NCI-H774 (cell line): ENCODE measurements at regions not wholly inside any gene's neighbourhood (a gene's known extent, or its start where the extent isn't known, plus 50 kb on each side); places are given as distances from the start of the nearest gene placed in this dataset.
A peak's percentile ranks its signal among the peaks of the same experiment; 100 is the strongest.

Source experiments
- DNase-seq: peaks from one replicate; lab custom pipeline; 2025; lab: John Stamatoyannopoulos, UW

GRCh38 chr22:27003297-27003696, 345.9 kb downstream of the MIAT start:
- DNase-seq: no peak

DNA sequence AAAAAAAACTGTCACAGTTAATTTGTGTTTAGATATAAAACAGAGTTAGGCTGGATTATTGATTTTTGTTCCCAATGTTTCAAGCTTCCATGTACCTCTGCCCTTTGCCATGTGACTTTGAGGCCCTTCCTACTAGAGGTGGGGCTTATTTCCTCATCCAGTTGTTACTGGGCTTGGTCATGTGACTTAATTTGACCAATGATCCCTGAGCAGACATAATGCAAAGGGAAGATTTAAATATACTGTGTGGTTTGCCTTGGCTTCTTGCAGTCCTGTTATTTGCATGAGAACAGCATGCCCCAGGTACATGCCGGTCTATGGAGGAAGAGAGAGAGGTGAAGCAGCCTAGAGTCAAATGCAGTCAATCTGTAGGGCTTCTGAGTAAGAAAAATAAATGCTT, 347.0 kb downstream of the MIAT start:
- no peak for DNase-seq

DNA sequence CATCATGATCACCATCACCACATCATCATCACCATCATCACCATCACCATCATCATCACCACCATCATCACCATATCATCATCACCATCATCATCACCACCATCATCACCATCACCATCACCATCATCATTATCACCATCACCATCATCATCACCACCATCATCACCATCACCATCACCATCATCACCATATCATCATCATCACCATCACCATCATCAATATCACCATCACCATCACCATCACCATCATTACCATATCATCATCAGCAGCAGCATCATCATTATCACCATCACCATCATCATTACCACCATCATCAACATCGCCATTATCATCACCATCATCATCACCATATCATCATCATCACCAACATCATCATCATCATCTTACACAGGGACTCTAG, 351.1 kb downstream of the MIAT start:
- DNase-seq: no peak

GRCh38 chr22:27011133-27011532, 353.7 kb downstream of the MIAT start:
- DNase-seq: no peak

- no peak for DNase-seq
Observed at GRCh38 chr22:27011717-27012116, 354.3 kb downstream of the MIAT start.

DNA sequence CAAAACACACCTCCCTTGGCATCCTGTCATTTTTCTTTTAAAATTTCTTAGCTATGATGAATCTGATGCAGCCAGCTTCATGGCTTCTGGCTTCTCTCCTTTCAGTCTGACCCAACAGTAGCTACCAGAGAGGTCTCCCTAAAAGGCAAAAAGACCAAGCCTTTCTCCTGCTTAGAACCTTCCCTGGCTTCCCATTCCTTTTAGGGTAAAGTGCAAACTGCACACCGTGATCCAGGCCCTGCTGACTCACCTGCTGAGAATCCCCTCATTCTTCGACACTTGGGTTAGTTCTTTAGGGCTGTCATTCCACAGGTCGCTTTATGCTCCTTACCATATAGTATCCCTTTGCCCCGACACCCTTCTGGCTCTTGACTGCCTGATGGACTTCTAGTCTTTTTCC, 362.4 kb downstream of the MIAT start:
- DNase-seq: no peak

GRCh38 chr22:27022274-27022895, 365.0 kb downstream of the MIAT start:
- DNase-seq: no peak

DNA sequence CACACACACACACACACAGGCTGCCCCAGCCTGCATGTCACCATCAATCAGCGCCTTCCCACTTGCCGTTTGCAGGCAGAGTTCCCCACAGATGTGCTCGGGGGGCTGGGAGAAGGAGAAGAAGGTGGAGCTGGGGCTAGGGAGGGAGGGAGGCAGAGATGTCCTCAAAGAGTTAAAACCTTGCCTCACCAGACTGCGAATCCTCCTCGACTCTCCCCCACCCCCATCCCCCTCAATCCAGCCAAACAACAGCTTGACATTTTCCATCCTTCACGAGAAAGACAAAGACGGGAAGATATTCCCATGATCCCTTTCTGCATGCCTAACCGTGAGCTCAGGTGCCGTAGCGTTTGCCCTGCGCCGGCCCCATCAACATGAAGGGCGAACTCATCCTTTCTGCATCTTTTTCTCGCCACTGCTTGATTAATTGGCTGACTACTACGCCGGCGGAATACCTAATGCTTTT, 365.5 kb downstream of the MIAT start:
- no peak for DNase-seq

- no peak for DNase-seq
Observed at GRCh38 chr22:27023591-27023990, 366.2 kb downstream of the MIAT start.

GRCh38 chr22:27024982-27025381, 367.6 kb downstream of the MIAT start:
- no peak for DNase-seq

DNA sequence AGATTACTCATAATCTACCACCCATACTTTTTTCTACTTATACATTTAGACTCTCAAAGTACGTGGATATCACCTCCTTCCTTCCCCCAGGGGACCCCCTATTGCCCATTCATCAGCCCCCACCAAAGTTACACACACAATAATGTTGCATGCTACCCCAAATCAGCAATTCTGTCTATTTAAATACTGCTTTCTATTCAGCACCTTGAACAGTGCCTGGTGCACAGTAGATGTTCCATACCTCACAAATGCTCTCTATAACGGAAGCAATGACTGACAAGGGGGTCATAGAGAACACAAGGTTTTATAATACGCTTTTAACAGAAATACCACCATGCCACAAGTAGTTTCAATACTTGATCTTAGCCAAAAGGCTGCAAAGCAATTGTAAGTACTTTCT, 370.7 kb downstream of the MIAT start:
- no peak for DNase-seq

- no peak for DNase-seq
Observed at GRCh38 chr22:27029584-27030130, 372.3 kb downstream of the MIAT start.

- peak; percentile 43 for DNase-seq
Observed at GRCh38 chr22:27032091-27032761, 374.8 kb downstream of the MIAT start.

DNA sequence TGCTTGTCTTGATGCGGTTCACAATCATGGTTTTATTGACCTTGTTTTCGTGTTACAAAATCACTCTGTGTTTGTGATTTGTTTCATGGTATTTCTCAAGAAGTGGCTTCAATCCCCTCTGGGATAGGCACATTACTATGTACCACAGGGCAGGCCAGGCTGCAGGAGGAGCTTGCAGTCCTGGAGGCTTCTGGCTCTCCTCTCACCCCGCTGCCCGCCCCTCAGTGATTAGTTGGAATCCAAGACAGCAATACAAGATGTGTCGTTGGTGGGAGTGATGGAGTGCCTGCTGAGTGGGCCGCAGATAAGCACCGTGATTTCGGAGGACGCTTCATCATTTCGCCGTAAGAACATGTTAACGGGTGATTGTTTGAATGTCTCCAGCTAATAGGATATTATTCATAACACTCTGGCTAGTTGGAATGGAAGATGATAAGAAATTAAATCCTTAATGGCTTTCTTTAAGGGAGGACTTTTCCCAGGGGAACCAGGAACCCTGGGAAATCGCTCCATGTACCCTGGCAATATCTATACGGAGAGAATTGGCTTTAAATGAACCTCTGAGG, 384.4 kb downstream of the MIAT start:
- DNase-seq: no peak

- no peak for DNase-seq
Observed at GRCh38 chr22:27043262-27043661, 385.9 kb downstream of the MIAT start.

GRCh38 chr22:27045103-27045947, 387.9 kb downstream of the MIAT start:
- DNase-seq: no peak

- no peak for DNase-seq
Observed at GRCh38 chr22:27046086-27046485, 388.7 kb downstream of the MIAT start.

GRCh38 chr22:27046603-27047002, 389.2 kb downstream of the MIAT start:
- no peak for DNase-seq

DNA sequence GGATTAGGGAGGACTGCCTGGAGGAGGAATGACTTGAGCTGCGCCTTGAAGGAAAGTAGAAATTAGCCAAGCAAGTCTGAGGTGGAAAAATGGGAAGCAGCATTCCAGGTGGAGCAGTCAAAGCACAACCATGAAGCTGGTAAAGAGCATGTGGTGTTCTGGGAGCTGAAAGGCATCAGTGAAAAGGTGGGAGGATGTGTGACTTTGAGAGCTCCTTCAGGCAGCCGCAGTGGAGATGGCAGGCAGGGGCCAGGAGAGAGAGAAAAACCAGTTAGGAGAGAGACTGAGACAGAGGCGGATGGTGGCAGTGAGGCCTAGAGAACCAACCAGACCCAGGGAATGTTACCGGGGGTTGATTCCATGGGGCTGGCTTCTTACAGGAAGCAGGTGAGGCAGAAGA, 393.4 kb downstream of the MIAT start:
- no peak for DNase-seq

GRCh38 chr22:27051407-27051806, 394.0 kb downstream of the MIAT start:
- no peak for DNase-seq

DNA sequence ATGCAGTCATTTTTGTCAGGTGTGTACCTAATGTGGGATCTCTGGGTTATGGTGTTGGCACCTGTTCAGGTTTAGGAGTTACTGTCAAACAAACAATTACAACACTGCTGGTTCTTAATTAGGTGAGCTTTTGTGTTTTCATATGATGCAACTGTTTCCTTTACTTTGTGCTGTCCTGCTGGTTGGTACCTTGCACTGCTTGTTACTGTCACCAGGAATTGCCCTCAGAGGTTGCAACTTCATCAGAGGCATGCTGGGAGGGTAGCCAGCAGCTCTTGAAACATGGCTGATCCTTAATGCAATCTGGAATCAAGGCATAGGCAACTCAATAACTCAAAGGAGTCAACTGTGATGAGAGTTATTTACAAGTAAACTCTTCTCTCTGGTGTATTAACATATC, 400.3 kb downstream of the MIAT start:
- no peak for DNase-seq

- DNase-seq: no peak
Observed at GRCh38 chr22:27060190-27060589, 402.8 kb downstream of the MIAT start.
